Activated CD4-positive, alpha-beta T cell treated with anti-CD3 and anti-CD28 coated beads, Interleukin-2, Interleukin-6, amounts not matched to agents 100 ng/mL and 50 ng/mL, durations not matched to agents 16 hours and 8 hours (primary cell): ENCODE measurements at regions not wholly inside any gene's neighbourhood (a gene's known extent, or its start where the extent isn't known, plus 50 kb on each side); places are given as distances from the start of the nearest gene placed in this dataset.
"Not testable (repeated sequence)": the region's sequence is repeated elsewhere in the genome, so short reads cannot be mapped to it uniquely, and the experiment has no call there.

Experiments used
- DNase-seq: peaks from one replicate; pipeline ENCODE4 v3.0.0-alpha.2; 2020

DNA sequence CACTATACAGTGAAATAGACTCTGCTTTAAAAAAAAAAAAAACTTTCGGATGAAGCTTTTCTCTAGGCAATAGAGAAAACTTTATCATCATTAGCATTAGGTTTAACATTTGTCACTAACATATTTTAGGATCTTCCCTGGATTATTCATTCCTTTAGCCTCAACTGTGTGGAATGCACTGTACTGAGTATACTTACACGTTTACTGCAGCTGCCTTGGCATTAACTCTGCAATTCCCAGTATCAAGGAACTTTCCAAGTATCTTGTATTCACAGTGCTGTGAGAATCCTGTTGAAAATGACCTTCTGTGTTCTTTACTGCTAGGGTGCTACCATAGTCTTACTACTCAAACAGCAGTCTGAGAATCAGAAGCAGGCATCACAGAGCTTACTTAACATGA is 328.2 kb upstream of the COL3A1 start:
- no peak for DNase-seq

- no peak for DNase-seq
Observed at GRCh38 chr2:188647430-188648070, 326.6 kb upstream of the COL3A1 start.

DNA sequence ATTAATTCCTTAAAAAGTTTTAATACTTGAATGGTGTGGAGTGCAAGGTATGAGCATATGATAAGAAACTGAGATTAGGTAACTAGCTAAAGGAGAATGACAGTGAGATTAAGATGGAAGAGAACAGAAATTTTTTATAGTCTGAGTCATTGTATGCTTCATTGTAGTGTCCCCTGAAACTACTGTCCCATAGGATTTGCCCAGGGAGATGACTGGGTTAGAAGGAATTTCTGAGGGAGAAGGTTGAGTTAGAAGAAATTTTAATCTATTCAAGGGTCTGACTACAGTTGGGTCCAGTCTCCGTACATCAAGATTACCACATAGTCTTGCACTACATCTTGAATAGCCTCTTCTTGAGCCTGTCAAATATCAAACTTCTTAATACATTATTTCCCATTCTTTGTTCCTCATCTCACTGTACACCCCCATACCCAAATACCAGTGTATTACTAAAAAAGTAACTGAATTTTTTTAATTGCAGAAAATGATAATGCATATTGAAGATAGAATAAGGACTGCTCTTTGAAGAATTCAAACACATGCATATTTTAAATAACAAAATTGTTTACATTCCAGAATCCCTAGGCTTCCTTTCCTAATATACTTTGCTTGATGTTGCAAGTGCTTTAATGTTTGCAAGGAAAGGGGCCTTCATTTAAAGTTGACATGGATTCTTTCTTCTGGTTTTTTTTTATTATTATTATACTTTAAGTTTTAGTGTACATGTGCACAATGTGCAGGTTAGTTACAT is 314.3 kb upstream of the COL3A1 start:
- no peak for DNase-seq

GRCh38 chr2:188663301-188663700 is 310.9 kb upstream of the COL3A1 start:
- DNase-seq = no peak

- DNase-seq = no peak
Observed at GRCh38 chr2:188664416-188664815, 309.8 kb upstream of the COL3A1 start.

DNA sequence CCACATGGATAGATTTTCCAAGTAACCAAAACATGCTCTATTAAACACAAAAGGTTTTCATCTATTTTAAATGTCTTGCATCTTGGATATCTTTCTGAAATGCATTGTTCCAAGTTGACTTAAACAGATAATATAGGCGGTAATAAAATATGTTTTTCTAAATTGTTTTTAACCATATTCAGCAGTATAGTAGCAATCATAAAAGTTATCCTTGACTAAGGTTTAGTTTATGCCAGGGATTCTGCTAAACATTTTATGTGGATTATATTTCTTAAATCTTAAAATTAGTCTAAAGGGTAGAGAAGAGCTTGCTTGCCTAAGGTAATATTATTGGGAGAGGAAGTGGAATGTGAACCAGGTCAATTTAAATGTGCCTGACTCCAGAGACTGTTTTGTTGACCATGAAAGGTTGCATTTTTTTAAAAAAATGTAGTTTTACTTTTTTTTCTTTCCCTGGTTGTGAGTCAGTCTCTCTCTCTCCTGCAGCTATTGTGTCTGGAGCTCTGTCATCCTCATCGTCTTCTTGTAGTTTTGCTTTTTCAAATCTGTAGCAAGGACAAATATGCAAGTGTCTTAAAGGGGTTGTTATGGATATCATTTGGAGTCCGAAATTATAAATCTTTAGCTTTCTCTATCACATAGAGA is 309.1 kb upstream of the COL3A1 start:
- no peak for DNase-seq

GRCh38 chr2:188665727-188666304 is 308.4 kb upstream of the COL3A1 start:
- no peak for DNase-seq

DNA sequence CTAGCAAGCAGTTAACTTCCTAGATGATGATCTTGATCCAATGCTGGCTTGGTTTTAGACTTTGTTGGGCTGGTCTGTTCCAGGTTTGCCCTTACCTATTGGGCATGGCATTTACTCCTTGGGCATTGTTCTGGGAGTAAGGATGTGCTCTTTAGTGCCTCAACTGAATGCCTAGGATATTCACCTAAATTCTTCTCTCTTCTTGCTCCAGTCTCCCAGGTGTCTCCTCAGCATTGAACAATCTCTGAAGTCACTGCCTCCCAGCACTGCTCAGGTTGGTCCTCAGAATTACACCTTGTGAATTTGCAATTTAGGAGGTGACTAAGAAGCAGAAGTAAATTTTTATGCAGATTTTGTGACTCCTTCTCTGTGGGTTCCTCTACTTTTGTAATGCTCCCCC is 307.7 kb upstream of the COL3A1 start:
- DNase-seq = no peak

- no peak for DNase-seq
Observed at GRCh38 chr2:188668017-188668680, 306.0 kb upstream of the COL3A1 start.

DNA sequence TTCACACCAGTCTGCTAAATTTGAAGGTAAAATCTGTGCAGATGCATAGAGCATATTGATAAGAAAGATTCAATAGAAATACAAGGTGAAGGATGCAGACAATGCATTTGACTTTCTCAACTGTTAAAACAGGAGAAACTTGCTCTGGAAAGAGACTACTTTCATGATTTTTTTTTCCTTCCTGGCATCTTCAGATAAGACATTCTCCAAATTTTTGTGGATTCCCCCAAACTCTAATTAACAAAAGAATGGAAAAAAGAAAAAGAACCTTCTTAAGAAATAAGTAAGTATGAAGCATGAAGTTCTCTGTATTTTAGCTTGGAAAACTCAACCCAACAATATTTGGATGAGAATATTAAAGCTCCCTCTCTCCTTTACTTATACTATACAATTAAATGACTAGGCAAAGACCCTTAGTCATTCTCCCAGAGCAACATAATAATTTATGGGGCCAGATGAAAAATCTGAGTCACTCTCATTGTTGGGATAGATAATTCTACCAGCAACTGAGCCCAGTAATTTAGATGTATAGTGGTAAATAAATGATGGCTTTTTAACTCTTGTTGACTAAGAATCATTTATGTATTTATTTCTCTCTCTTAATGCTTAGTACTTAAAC is 298.7 kb upstream of the COL3A1 start:
- no peak for DNase-seq

DNA sequence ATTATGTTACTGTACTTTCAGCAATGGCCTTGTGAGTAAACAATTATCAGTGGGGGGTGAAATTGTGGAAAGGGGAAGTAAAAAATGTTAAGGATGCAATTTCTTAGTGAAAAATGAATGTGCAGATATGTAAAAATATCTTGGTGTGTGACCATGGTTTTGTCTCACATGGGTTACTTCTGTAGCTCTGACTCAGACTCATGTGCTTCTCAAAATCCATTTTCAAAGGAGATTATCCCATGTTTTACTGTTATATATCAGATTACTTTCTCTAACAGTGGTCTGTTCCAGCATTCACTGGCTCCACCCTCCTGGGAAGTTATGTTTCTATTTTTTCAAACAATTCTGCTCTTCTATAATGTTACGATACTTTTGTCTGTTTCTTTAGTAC is 298.2 kb upstream of the COL3A1 start:
- no peak for DNase-seq

DNA sequence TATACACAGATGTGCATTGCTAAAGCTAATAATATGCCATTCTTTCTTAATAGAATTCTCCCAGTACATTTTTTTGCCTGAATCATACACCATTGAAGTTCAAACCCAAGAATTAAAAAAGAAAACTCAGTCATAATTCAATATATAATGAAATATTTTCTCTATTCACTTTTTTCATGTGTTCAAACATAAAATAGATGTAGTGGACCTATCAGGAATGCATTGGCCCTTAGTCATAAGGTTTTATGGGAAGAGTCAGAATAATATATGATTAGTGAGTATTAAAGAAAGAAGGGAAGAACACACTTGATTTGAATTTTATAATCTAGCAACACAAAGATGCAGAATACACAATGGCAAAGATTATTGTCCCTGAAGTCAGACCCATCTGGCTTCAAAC is 297.0 kb upstream of the COL3A1 start:
- DNase-seq = no peak

DNA sequence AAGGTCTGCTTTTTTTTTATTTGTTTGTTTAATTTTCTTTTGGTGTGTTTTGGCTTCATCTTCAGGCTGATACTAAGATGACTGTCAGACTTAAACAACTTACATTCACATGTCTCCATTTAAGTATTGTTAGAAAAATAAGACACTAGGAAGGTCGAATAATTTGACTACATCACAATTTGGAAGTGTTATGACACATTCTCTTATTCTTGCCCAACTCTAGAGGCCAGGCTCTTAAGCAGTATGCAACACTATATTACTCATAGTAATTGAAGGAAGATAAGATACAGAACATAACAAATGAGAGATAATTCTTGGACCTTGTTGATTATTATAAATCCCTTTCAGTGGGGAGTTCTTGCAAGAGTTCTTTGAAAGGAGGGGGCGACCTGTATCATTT is 295.3 kb upstream of the COL3A1 start:
- DNase-seq = no peak

- no peak for DNase-seq
Observed at GRCh38 chr2:188682838-188683237, 291.3 kb upstream of the COL3A1 start.

GRCh38 chr2:188684795-188685194 is 289.4 kb upstream of the COL3A1 start:
- no peak for DNase-seq

- no peak for DNase-seq
Observed at GRCh38 chr2:188693111-188693510, 281.1 kb upstream of the COL3A1 start.

GRCh38 chr2:188693771-188694170 is 280.4 kb upstream of the COL3A1 start:
- DNase-seq = no peak

DNA sequence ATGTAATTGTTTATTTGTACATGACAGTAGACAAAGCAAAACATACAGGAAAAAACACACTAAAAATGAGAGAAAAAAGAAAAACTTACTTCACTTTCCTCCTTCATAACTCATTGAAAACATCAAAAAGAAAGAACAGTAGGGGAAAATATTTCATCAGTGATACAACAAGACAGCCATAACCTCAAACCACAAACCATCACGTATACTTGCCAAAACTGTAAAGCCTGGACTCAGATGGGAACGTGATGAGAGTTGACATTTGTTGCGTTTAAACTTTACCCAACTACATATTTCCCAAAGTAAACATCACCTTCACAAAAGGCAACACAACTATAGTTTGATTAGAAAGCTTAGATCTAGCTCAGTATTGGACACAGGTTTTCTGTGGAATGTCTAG is 278.2 kb upstream of the COL3A1 start:
- no peak for DNase-seq

- not testable (repeated sequence) for DNase-seq
Observed at GRCh38 chr2:188698151-188698550, 276.0 kb upstream of the COL3A1 start.

DNA sequence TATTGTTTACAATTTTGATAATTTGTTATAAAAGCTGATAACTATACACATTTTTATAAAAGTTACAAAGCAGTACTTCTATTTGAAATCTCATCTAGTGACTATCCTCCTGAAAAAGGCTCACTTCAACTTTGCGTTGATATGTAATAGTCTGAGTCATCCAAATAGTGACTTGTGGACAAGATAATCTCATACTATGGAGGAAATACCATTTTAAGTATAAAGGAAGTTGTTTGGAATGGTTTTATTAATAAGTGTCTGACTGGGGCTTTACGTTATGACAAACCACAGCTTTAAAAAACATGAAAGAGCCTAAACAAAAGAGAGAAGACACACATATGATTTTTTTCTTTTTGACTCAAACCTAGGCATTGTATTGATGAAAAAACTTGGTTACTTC is 272.3 kb upstream of the COL3A1 start:
- no peak for DNase-seq

DNA sequence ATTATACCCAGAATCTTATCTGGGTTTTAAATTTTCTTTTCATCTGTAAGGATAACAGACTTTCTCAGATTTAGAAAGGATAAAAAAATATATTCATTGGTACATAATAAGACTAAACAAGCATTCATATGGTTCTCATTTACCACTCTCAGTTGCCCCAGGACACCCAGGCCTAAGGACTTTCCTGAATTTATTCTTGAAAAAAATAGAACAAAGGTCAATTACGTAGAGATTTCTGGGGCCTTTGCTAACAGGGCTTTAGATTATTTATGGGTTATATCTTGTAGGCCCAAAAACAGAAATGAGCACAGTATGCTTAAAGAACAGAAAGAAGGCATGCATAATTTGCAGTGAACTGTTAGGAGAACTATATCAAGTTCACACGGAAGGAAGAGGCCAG is 269.0 kb upstream of the COL3A1 start:
- no peak for DNase-seq

GRCh38 chr2:188713961-188714360 is 260.2 kb upstream of the COL3A1 start:
- no peak for DNase-seq
